CD4-positive, alpha-beta T cell (primary cell): ENCODE measurements at regions not wholly inside any gene's neighbourhood (a gene's known extent, or its start where the extent isn't known, plus 50 kb on each side); places are given as distances from the start of the nearest gene placed in this dataset.
"Not testable (repeated sequence)": the region's sequence is repeated elsewhere in the genome, so short reads cannot be mapped to it uniquely, and the experiment has no call there.

Experiments
- ATAC-seq: fragments of 200-7000 bp; cut with Tn5 transposase; one replicate; pipeline ENCODE4 v1.10.0; 2022; ENCODE audit warnings: mild to moderate bottlenecking; ENCODE audit not compliant: poor library complexity
- CTCF ChIA-PET: fragments of 350-600 bp; sonication (Branson Sonifier 250); formaldehyde crosslinking; loops from one replicate; lab custom pipeline; 2021; ENCODE audit warnings: antibody characterized with exemption, inconsistent platforms; lab: Charles Lee
- POLR2A ChIA-PET: fragments of 350-600 bp; sonication (Branson Sonifier 250); formaldehyde crosslinking; loops from one replicate; lab custom pipeline; 2021; ENCODE audit warnings: antibody characterized with exemption, inconsistent platforms; lab: Charles Lee
- DNase-seq, 14 experiments: peaks; one replicate each; pipeline ENCODE4 v3.0.0-alpha.2; 2013 to 2020; ENCODE audit warnings: mixed read lengths in 2 of 14
- H3K27ac ChIP-seq, 2 donors: one replicate each; pipeline versions ENCODE4 v1.5.1 to v1.7.0; 2013; ENCODE audit warnings: low read length in 2 of 2, low read depth in 1 of 2, mild to moderate bottlenecking in 1 of 2
- H3K27me3 ChIP-seq, 2 experiments: 1 replicate in 1 of 2; 2 replicates in 1 of 2; pipeline versions ENCODE4 v1.6.1 to v1.7.0; 2013; ENCODE audit warnings: low read length in 2 of 2, control low read depth in 1 of 2, mild to moderate bottlenecking in 1 of 2, moderate library complexity in 1 of 2; ENCODE audit not compliant: insufficient read depth in 2 of 2, control insufficient read depth in 1 of 2
- H3K36me3 ChIP-seq: one replicate; pipeline ENCODE4 v1.6.1; 2013; ENCODE audit warnings: low read length, control low read depth; ENCODE audit not compliant: insufficient read depth
- H3K4me1 ChIP-seq: one replicate; pipeline ENCODE4 v1.6.1; 2013; ENCODE audit warnings: low read length, control low read depth; ENCODE audit not compliant: insufficient read depth
- H3K4me3 ChIP-seq: one replicate; pipeline ENCODE4 v1.5.1; 2013; ENCODE audit warnings: mild to moderate bottlenecking, low read length, moderate library complexity
- H3K9me3 ChIP-seq, 2 experiments: 1 replicate in 1 of 2; 2 replicates in 1 of 2; pipeline versions ENCODE4 v1.6.1 to v1.7.0; 2013; ENCODE audit warnings: low read length in 2 of 2, mild to moderate bottlenecking in 2 of 2, control low read depth in 1 of 2, moderate library complexity in 1 of 2; ENCODE audit not compliant: control insufficient read depth in 1 of 2, insufficient read depth in 1 of 2
- H3K27ac Mint-ChIP-seq: one replicate; pipeline ENCODE4 v1.8.0; 2020; ENCODE audit warnings: mixed read lengths
- H3K27me3 Mint-ChIP-seq: one replicate; pipeline ENCODE4 v1.8.0; 2021; ENCODE audit warnings: mixed read lengths
- H3K36me3 Mint-ChIP-seq: one replicate; pipeline ENCODE4 v1.8.0; 2021; ENCODE audit warnings: low read depth, mixed read lengths
- H3K4me1 Mint-ChIP-seq: one replicate; pipeline ENCODE4 v1.8.0; 2021; ENCODE audit warnings: low read depth, mixed read lengths
- H3K4me3 Mint-ChIP-seq: one replicate; pipeline ENCODE4 v1.8.0; 2020; ENCODE audit warnings: mild to moderate bottlenecking, mixed read lengths
- H3K9me3 Mint-ChIP-seq: one replicate; pipeline ENCODE4 v1.8.0; 2020; ENCODE audit warnings: mixed read lengths
- CTCF ChIP-seq: fragments of 200-600 bp; IDR thresholded peaks from one replicate; pipeline ENCODE4 v1.8.0; 2022; ENCODE audit warnings: antibody characterized with exemption, mild to moderate bottlenecking
- intact Hi-C, 2 experiments: fragments of 100-400 bp; cut with DNase I in 1 of 2; cut with micrococcal nuclease in 1 of 2; formaldehyde crosslinking; loops; one replicate each; pipeline versions ENCODE4 v1.15.1 to v1.9.0; 2023 to 2025; cut with DNase I, micrococcal nuclease

GRCh38 chr11:127789927-127790326 is 789.4 kb upstream of the KIRREL3 start:
- no peaks in the 10 kb centered on the region for H3K9me3 Mint-ChIP-seq
- intact Hi-C loops: no loop called here
- no peaks in the 10 kb centered on the region for H3K9me3 ChIP-seq
- H3K36me3 Mint-ChIP-seq: no peaks in the 10 kb centered on the region
- POLR2A ChIA-PET: no interaction called here
- no peak for ATAC-seq
- TF ChIP-seq CTCF: no peak
- H3K4me1 Mint-ChIP-seq: no peaks in the 10 kb centered on the region
- no peaks in the 10 kb centered on the region for H3K36me3 ChIP-seq
- peaks cover 0 to 2% of the 10 kb centered on the region in 2 experiments for H3K27me3 ChIP-seq
- CTCF ChIA-PET: no interaction called here
- no peak overlapping the region for H3K27ac ChIP-seq
- H3K4me3 ChIP-seq: no peak overlapping the region
- H3K4me1 ChIP-seq: no peaks in the 10 kb centered on the region
- DNase-seq: no peak
- peaks cover 12% of the 10 kb centered on the region for H3K27me3 Mint-ChIP-seq
- H3K4me3 Mint-ChIP-seq: no peak overlapping the region
- H3K27ac Mint-ChIP-seq: no peak overlapping the region

- DNase-seq, H3K9me3 Mint-ChIP-seq, H3K4me1 Mint-ChIP-seq, H3K9me3 ChIP-seq, H3K36me3 ChIP-seq, H3K27ac Mint-ChIP-seq, H3K27ac ChIP-seq, ATAC-seq, CTCF ChIA-PET, H3K4me1 ChIP-seq, H3K27me3 ChIP-seq, POLR2A ChIA-PET, intact Hi-C loops, H3K36me3 Mint-ChIP-seq, H3K4me3 ChIP-seq, H3K4me3 Mint-ChIP-seq: not testable (repeated sequence)
- peaks cover 10% of the 10 kb centered on the region for H3K27me3 Mint-ChIP-seq
Measured at GRCh38 chr11:127772938-127773337, 772.4 kb upstream of the KIRREL3 start.

- POLR2A ChIA-PET, H3K4me3 Mint-ChIP-seq: not testable (repeated sequence)
Measured at GRCh38 chr11:127768931-127769330, 768.4 kb upstream of the KIRREL3 start.

GRCh38 chr11:127766734-127767133 is 766.2 kb upstream of the KIRREL3 start:
- H3K4me3 Mint-ChIP-seq: no peak overlapping the region
- H3K4me1 Mint-ChIP-seq: no peaks in the 10 kb centered on the region
- ATAC-seq (no peak), DNase-seq (no peak)
- Histone ChIP-seq H3K4me3 (no peak overlapping the region), H3K27me3 (no peaks in the 10 kb centered on the region), H3K27ac (no peak overlapping the region), H3K36me3 (no peaks in the 10 kb centered on the region), H3K9me3 (no peaks in the 10 kb centered on the region), H3K4me1 (no peaks in the 10 kb centered on the region)
- no peak for TF ChIP-seq CTCF
- intact Hi-C loops: no loop called here
- POLR2A ChIA-PET: no interaction called here
- H3K36me3 Mint-ChIP-seq: no peaks in the 10 kb centered on the region
- CTCF ChIA-PET: no interaction called here
- H3K27me3 Mint-ChIP-seq: peaks cover 9% of the 10 kb centered on the region
- H3K27ac Mint-ChIP-seq: no peak overlapping the region
- no peaks in the 10 kb centered on the region for H3K9me3 Mint-ChIP-seq

More at GRCh38 chr11:127768931-127769330, 768.4 kb upstream of the KIRREL3 start:
- H3K36me3 Mint-ChIP-seq, H3K4me1 ChIP-seq, H3K9me3 Mint-ChIP-seq, H3K4me3 ChIP-seq, H3K27me3 ChIP-seq, H3K4me1 Mint-ChIP-seq, intact Hi-C loops, CTCF ChIA-PET, ATAC-seq, H3K27ac Mint-ChIP-seq, H3K36me3 ChIP-seq, H3K9me3 ChIP-seq, DNase-seq, H3K27ac ChIP-seq: not testable (repeated sequence)
- peaks cover 15% of the 10 kb centered on the region for H3K27me3 Mint-ChIP-seq
